ENCODE measurements at regions not wholly inside any gene's neighbourhood (a gene's known extent, or its start where the extent isn't known, plus 50 kb on each side); places are given as distances from the start of the nearest gene placed in this dataset.

- no peak for DNase-seq (ENCODE audit: low spot score)
These were observed 56.9 kb upstream of the MEF2A start for GRCh38 chr15:99508852-99509251.

GRCh38 chr15:99509686-99510461 is 55.9 kb upstream of the MEF2A start:
- DNase-seq (ENCODE audit: low spot score): no peak

GRCh38 chr15:99511531-99511865 is 54.3 kb upstream of the MEF2A start:
- DNase-seq (ENCODE audit: low spot score): no peak

- DNase-seq (ENCODE audit: low spot score): no peak
These were observed 53.7 kb upstream of the MEF2A start for GRCh38 chr15:99511866-99512661.

- no peak for DNase-seq (ENCODE audit: low spot score)
These were observed 51.5 kb upstream of the MEF2A start for GRCh38 chr15:99514306-99514705.

All from AG08396 (cell line).